ENCODE measurements at regions not wholly inside any gene's neighbourhood (a gene's known extent, or its start where the extent isn't known, plus 50 kb on each side); places are given as distances from the start of the nearest gene placed in this dataset.
"Not testable (repeated sequence)": the region's sequence is repeated elsewhere in the genome, so short reads cannot be mapped to it uniquely, and the experiment has no call there.

GRCh38 chr18:59038295-59039039 lies 101.2 kb upstream of the SEC11C start:
- DNase-seq (ENCODE audit: low read depth in 2 of 2) = no peak

GRCh38 chr18:59039040-59039320 lies 100.7 kb upstream of the SEC11C start:
- not testable (repeated sequence) for DNase-seq (ENCODE audit: low read depth in 2 of 2)

GRCh38 chr18:59039449-59039848 lies 100.2 kb upstream of the SEC11C start:
- no peak for DNase-seq (ENCODE audit: low read depth in 2 of 2)

- no peak for DNase-seq (ENCODE audit: low read depth in 2 of 2)
Measured at GRCh38 chr18:59040770-59041148, 98.9 kb upstream of the SEC11C start.

- no peak for DNase-seq (ENCODE audit: low read depth in 2 of 2)
Measured at GRCh38 chr18:59041296-59041695, 98.4 kb upstream of the SEC11C start.

- DNase-seq (ENCODE audit: low read depth in 2 of 2) = peak in 1 of 2 donors; percentile 17
Measured at GRCh38 chr18:59041819-59042815, 97.6 kb upstream of the SEC11C start.

- no peak for DNase-seq (ENCODE audit: low read depth in 2 of 2)
Measured at GRCh38 chr18:59044855-59045254, 94.8 kb upstream of the SEC11C start.

GRCh38 chr18:59047321-59048047 lies 92.2 kb upstream of the SEC11C start:
- no peak for DNase-seq (ENCODE audit: low read depth in 2 of 2)

- no peak for DNase-seq (ENCODE audit: low read depth in 2 of 2)
Measured at GRCh38 chr18:59048048-59048363, 91.7 kb upstream of the SEC11C start.

- DNase-seq (ENCODE audit: low read depth in 2 of 2) = no peak
Measured at GRCh38 chr18:59048378-59048777, 91.3 kb upstream of the SEC11C start.

- DNase-seq (ENCODE audit: low read depth in 2 of 2) = no peak
Measured at GRCh38 chr18:59049721-59050660, 89.7 kb upstream of the SEC11C start.

GRCh38 chr18:59050661-59051057 lies 89.0 kb upstream of the SEC11C start:
- no peak for DNase-seq (ENCODE audit: low read depth in 2 of 2)

GRCh38 chr18:59051470-59052165 lies 88.1 kb upstream of the SEC11C start:
- no peak for DNase-seq (ENCODE audit: low read depth in 2 of 2)

GRCh38 chr18:59052965-59053820 lies 86.5 kb upstream of the SEC11C start:
- DNase-seq (ENCODE audit: low read depth in 2 of 2) = peak in 1 of 2 donors; percentile 66

GRCh38 chr18:59054496-59055287 lies 85.0 kb upstream of the SEC11C start:
- DNase-seq (ENCODE audit: low read depth in 2 of 2) = no peak

- DNase-seq (ENCODE audit: low read depth in 2 of 2) = peak in 1 of 2 donors; percentile 50
Measured at GRCh38 chr18:59055345-59056032, 84.2 kb upstream of the SEC11C start.

- peak; percentile 72 to 86 for DNase-seq (ENCODE audit: low read depth in 2 of 2)
Measured at GRCh38 chr18:59056706-59057492, 82.8 kb upstream of the SEC11C start.
